B cell (primary cell): ENCODE measurements at regions not wholly inside any gene's neighbourhood (a gene's known extent, or its start where the extent isn't known, plus 50 kb on each side); places are given as distances from the start of the nearest gene placed in this dataset.

Experiments
- CTCF ChIP-seq: fragments of 200-600 bp; IDR thresholded peaks from one replicate; pipeline ENCODE4 v1.8.0; 2022; ENCODE audit warnings: antibody characterized with exemption, mild to moderate bottlenecking
- EZH2 ChIP-seq: IDR thresholded peaks from 2 replicates; pipeline ENCODE4 v1.6.1; 2012; ENCODE audit warnings: borderline replicate concordance, low read depth, mild to moderate bottlenecking, moderate library complexity, low read length; ENCODE audit not compliant: insufficient read depth, poor library complexity, severe bottlenecking

- TF ChIP-seq CTCF (no peak), EZH2 (no peak)
These were observed 366.6 kb upstream of the LRRC4C start for GRCh38 chr11:41826085-41826484.
